NCI-H345 treated with DMSO at 0.1 percent for 48 hours (cell line): ENCODE measurements at regions not wholly inside any gene's neighbourhood (a gene's known extent, or its start where the extent isn't known, plus 50 kb on each side); places are given as distances from the start of the nearest gene placed in this dataset.

Experiments
- DNase-seq: peaks from one replicate; lab custom pipeline; 2025; ENCODE audit not compliant: unreplicated experiment; lab: John Stamatoyannopoulos, UW

GRCh38 chr16:52805559-52806168 lies 247.0 kb downstream of the CHD9NB start:
- no peak for DNase-seq

- no peak for DNase-seq
Measured at GRCh38 chr16:52800432-52800831, 252.3 kb downstream of the CHD9NB start.

GRCh38 chr16:52799149-52799548 lies 252.2 kb upstream of the TOX3 start:
- DNase-seq, result no peak

GRCh38 chr16:52787709-52788108 lies 240.8 kb upstream of the TOX3 start:
- no peak for DNase-seq

- no peak for DNase-seq
Measured at GRCh38 chr16:52786091-52786490, 239.1 kb upstream of the TOX3 start.

- DNase-seq, result no peak
Measured at GRCh38 chr16:52785653-52786052, 238.7 kb upstream of the TOX3 start.

GRCh38 chr16:52783616-52784015 lies 236.7 kb upstream of the TOX3 start:
- DNase-seq, result no peak

GRCh38 chr16:52781005-52781630 lies 234.2 kb upstream of the TOX3 start:
- no peak for DNase-seq

- peak; percentile 2 for DNase-seq
Measured at GRCh38 chr16:52773026-52773425, 226.1 kb upstream of the TOX3 start.

- no peak for DNase-seq
Measured at GRCh38 chr16:52770828-52771227, 223.9 kb upstream of the TOX3 start.

GRCh38 chr16:52758473-52758855 lies 211.5 kb upstream of the TOX3 start:
- no peak for DNase-seq

- no peak for DNase-seq
Measured at GRCh38 chr16:52757746-52758472, 211.0 kb upstream of the TOX3 start.

- no peak for DNase-seq
Measured at GRCh38 chr16:52756812-52757517, 210.0 kb upstream of the TOX3 start.

- DNase-seq, result no peak
Measured at GRCh38 chr16:52755396-52755795, 208.5 kb upstream of the TOX3 start.

- DNase-seq, result no peak
Measured at GRCh38 chr16:52751035-52751434, 204.1 kb upstream of the TOX3 start.

GRCh38 chr16:52748741-52749140 lies 201.8 kb upstream of the TOX3 start:
- DNase-seq, result no peak

- no peak for DNase-seq
Measured at GRCh38 chr16:52747088-52747595, 200.2 kb upstream of the TOX3 start.

GRCh38 chr16:52743707-52744106 lies 196.8 kb upstream of the TOX3 start:
- no peak for DNase-seq

GRCh38 chr16:52742608-52743170 lies 195.7 kb upstream of the TOX3 start:
- no peak for DNase-seq

- DNase-seq, result no peak
Measured at GRCh38 chr16:52742052-52742451, 195.1 kb upstream of the TOX3 start.

- DNase-seq, result no peak
Measured at GRCh38 chr16:52741351-52741750, 194.4 kb upstream of the TOX3 start.
